HG03135 (cell line): ENCODE measurements at regions not wholly inside any gene's neighbourhood (a gene's known extent, or its start where the extent isn't known, plus 50 kb on each side); places are given as distances from the start of the nearest gene placed in this dataset.

Experiments used
- ATAC-seq: cut with Tn5 transposase; IDR thresholded peaks from one replicate; pipeline ENCODE4 v1.9.1; 2021; ENCODE audit warnings: mild to moderate bottlenecking, moderate library complexity; ENCODE audit not compliant: unreplicated experiment

DNA sequence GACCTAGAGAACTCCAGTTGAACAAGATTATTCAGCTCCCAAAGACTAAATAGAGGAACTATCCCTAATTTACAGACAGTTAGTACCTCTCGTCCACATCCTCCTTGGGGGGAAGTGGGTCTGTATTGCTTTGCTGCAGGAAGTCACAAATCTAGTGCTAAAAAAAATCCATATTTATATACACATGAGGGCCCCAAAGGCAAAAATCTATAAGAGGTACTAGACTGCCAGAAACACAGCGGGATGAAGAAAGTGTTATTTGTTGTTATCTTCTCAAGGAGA is 190.1 kb downstream of the TTC8 start:
- ATAC-seq = no peak

DNA sequence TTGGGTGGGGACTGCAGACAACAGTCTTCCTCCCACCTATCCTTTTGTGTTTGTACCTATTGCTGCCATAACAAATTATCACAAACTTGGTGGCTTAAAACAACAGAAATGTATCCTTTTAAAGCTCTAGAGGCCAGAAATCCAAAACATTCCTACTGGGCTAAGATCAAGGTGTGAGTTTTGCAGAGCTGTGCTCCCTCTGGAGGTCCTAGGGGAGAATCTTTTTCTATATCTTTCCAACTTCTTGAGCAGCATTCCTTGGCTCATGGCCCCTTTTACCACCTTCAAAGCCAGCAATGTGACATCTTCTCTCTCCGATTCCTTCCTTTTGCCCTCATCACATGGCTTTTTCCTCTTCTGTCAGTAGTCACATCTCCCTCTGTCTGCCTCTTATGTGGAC is 190.6 kb downstream of the TTC8 start:
- ATAC-seq = no peak

GRCh38 chr14:89017417-89017816 is 193.0 kb downstream of the TTC8 start:
- ATAC-seq = no peak

DNA sequence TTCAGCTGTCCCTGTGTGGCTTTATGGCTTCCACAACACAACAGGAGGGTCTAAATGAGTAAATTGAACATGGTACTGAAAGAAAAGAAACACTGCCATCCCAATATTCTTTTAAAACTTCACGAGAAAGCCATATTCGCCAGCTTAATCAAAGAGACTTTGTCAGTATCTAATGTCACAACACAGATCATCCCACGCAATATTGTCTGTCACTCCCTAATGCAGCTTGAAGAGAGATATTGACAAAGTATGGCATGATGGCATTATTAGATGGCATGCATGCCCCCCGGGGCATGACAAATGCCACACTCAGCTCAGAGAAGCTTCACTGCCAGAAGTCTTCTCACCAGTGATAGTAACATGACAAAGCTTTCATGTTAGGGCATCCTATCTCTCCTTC is 197.8 kb downstream of the TTC8 start:
- ATAC-seq = no peak

DNA sequence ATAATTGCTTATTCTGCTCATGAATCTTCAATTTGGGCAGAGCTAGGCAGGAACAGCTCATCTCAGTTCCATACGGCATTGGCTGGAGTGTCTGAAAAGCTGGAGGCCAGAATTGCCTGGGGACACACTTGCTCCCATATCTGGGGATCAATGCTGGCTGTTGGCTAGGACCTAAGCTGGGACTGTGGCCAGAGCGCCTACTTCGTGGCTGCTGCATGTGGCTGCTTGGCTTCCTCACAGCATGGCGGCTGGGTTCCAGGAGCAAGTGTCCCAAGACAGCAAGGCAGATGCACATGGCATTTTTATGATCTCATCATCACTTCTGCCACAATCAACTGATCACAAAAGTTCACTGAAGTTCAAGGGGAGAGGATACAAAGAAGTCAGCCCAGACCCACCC is 200.2 kb downstream of the TTC8 start:
- no peak for ATAC-seq

- no peak for ATAC-seq
These were observed 201.2 kb downstream of the TTC8 start for GRCh38 chr14:89025561-89026236.

DNA sequence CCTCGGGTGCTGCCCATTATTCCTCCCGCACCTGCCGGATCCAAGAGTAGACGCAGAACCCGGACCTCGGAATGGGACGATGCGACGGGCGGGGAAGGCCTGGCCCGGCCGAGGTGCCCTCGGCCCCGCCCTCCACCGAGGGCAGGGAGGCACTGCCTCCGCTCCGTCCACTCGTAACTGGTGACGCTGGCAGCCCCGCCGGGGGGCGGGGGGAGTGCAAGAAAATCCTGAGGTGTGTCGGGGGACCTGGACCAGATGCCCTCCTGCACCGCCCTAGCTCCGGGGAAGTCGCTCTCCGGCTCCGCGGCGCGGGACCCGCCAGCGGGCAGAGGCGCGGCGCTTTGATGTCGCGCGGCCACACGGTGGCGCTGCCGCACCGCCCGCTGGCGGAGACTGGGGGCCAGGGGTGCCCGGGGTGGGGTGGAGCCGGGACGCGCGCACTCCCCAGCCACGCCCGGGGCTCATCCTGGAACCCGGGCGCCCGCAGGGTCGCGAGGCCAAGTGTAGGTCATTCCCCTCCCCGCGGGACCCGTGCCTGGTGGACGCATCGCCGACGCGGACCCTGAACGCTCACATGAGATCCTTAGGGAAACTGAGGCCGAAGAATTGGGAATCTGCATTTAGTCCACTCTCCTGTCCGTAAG is 202.8 kb downstream of the TTC8 start:
- peak; percentile 74 for ATAC-seq

DNA sequence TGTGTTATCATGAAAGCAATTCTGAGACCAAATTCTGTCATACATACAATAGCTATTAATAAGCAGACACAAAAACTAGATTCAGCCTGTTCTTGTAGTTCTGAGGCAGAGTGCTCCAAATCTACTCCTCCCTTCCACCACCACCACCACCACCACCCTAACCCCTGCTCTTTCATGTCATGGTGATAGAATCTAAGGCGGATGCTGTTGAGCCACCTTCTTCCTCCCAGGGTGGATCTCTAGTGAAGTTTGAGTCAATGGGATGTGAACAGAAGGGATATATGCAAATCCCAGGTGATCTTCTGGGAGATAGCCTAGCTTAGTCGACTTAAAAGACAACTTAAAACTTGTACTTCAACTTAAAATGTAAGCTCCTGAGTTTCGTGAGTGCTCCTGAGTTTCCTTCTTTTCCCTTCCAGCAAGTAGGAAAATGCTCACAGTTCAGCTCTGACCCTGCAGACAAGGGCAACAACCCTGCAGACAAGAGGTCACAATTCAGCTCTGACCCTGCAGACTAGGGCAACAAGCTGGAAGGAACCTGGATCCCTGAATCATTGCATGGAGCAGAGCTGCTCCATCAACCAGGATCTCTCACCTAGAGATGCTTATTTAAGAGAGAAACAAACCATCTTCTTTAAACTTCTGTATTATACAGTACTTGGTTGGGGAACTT is 204.1 kb downstream of the TTC8 start:
- ATAC-seq = no peak

DNA sequence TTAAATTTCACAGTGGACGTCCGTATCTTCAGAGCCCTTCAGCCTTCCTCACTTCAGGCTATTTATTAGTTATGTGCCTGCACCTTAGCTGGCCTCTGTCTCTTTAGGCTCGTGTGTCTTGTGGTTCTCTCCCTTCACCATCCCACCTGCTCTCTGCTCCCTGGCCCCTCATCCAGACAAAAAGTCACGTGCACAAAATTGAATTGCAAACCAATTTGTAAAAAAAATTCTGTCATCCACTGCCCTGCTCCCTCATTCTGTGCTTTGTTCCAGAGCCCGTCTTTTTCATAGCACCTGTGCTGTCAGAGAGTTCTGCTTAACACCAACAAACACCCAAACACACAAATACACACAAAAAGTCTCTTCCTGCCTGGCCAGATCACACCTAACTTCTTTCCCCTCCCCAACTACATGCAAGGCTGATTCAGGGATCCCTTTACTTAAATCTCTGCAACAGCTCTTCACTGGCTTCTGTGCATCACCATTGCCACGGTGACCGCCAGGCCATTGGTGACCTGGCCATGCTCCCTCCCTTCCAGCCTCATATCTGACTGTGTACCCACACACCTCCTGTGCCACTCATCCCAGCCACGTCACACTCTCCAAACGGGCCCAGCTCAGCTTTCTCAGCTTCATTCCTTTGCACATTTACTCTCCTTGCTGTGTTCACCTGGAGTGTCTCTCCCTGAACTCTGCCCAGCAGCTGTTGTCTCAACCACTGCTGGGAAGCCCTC is 205.7 kb downstream of the TTC8 start:
- no peak for ATAC-seq

- ATAC-seq = no peak
These were observed 206.5 kb downstream of the TTC8 start for GRCh38 chr14:89030921-89031320.

GRCh38 chr14:89032086-89032649 is 207.7 kb downstream of the TTC8 start:
- ATAC-seq = no peak

- no peak for ATAC-seq
These were observed 209.3 kb downstream of the TTC8 start for GRCh38 chr14:89033756-89034155.

GRCh38 chr14:89036371-89036770 is 211.9 kb downstream of the TTC8 start:
- ATAC-seq = no peak

DNA sequence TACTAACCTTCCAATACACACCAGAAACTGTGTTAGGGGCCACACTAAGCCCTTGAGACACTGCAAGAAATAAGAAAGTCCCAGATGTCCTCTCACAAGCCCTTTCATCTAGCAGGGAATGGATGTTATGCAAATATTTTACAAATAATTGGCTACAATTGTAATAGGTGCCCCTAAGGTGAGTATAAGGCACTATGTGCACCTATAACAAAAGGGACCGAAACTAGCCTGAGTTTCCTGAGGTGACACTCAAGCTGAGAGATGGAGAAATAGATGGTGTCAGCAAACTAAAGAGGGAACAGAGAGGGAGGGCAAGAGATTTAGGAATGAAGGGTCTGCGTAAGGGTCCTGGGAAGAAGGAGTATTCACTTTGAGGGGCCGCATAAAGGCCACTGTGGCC is 212.6 kb downstream of the TTC8 start:
- ATAC-seq = no peak

- ATAC-seq = peak; percentile 15
These were observed 215.6 kb downstream of the TTC8 start for GRCh38 chr14:89040080-89040459.

GRCh38 chr14:89040460-89041256 is 216.2 kb downstream of the TTC8 start:
- peak; percentile 72 for ATAC-seq

DNA sequence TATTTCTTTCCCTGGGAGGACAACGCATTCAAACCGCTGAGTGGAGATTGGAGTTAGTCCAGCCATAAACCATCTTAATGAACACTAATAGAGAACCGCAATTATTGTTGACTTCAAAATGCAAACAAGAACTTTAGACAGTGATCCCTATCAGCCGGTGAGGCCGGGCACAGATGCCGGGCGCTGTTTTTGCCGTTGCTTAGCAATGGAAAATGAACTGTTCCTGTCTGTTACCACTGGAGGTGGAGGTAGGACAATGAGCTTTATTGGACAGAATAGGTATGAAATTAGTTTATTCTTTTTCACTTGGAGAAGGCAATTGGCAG is 216.8 kb downstream of the TTC8 start:
- ATAC-seq = no peak

DNA sequence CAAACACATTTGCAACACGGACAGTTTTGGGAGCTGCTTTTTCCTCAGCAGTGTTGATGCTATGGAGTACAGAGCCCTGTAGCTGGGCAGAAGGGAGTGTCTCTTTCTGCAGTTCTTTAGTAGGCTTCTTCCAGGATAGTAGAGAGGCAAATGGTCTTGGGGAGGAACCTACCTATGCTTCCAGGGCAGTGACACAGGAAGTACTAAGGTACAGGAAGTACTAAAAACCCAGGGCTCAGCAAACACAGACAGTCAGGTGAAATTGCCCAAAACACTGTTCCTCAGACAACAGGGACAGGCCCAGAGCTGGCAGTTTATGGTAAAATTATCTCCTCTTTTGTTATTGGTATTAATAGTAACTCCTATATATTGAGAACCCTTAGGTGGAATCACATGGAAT is 217.6 kb downstream of the TTC8 start:
- no peak for ATAC-seq

- ATAC-seq = no peak
These were observed 228.9 kb downstream of the TTC8 start for GRCh38 chr14:89053303-89053702.

DNA sequence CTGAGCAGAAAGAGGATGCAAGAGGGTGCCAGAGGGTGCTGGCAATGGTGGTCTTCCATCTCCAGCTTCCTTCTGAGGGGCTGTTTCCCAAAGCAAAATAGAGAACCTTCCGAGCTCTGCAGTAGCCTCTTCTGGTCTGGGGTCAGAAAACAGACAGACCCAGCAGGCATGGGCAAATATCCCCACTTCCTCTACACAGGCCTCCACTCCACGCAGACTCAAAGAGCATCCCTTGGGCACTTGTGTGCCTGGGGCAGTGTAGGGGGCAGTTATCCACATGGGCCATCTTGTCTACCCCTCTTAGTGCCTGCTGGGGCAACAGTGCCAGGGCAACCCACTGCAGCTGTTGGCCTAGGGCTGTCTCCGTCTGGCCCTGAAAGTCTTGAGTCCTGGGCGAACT is 231.9 kb downstream of the TTC8 start:
- no peak for ATAC-seq

- ATAC-seq = no peak
These were observed 234.2 kb downstream of the TTC8 start for GRCh38 chr14:89058697-89059096.
